ENCODE measurements at regions not wholly inside any gene's neighbourhood (a gene's known extent, or its start where the extent isn't known, plus 50 kb on each side); places are given as distances from the start of the nearest gene placed in this dataset.
A peak's percentile ranks its signal among the peaks of the same experiment; 100 is the strongest.
"Not testable (repeated sequence)": the region's sequence is repeated elsewhere in the genome, so short reads cannot be mapped to it uniquely, and the experiment has no call there.

- 64% methylated on average over 1 of the region's 1 CpG for WGBS (ENCODE audit: insufficient coverage)
- no peaks in the 10 kb centered on the region for H3K9me3 ChIP-seq (ENCODE audit: control insufficient read depth, insufficient read depth, low read length)
- no peaks in the 10 kb centered on the region for H3K27me3 ChIP-seq (ENCODE audit: control insufficient read depth, insufficient read depth, low read length)
- H3K4me1 ChIP-seq (ENCODE audit: control insufficient read depth, insufficient read depth, low read length), result no peaks in the 10 kb centered on the region
- DNase-seq (ENCODE audit: low read depth in 4 of 6, low spot score in 6 of 6), result peak in 4 of 6 donors; percentile 6 to 77 (median 12)
- no peak overlapping the region for H3K4me3 ChIP-seq (ENCODE audit: low read depth, low read length)
- H3K27ac ChIP-seq (ENCODE audit: low read depth, low read length), result no peak overlapping the region
- no peaks in the 10 kb centered on the region for H3K36me3 ChIP-seq (ENCODE audit: control insufficient read depth, insufficient read depth, low read length)
These were observed 400.1 kb downstream of the CCDC85A start for GRCh38 chr2:56583796-56584315.

- DNase-seq (ENCODE audit: low read depth in 4 of 6, low spot score in 6 of 6), result no peak
- no peaks in the 10 kb centered on the region for H3K4me1 ChIP-seq (ENCODE audit: control insufficient read depth, insufficient read depth, low read length)
- no peaks in the 10 kb centered on the region for H3K27me3 ChIP-seq (ENCODE audit: control insufficient read depth, insufficient read depth, low read length)
- no peaks in the 10 kb centered on the region for H3K36me3 ChIP-seq (ENCODE audit: control insufficient read depth, insufficient read depth, low read length)
- no CpG with 5 or more reads among the region's 1 CpG for WGBS (ENCODE audit: insufficient coverage)
- no peak overlapping the region for H3K27ac ChIP-seq (ENCODE audit: low read depth, low read length)
- H3K4me3 ChIP-seq (ENCODE audit: low read depth, low read length), result no peak overlapping the region
- no peaks in the 10 kb centered on the region for H3K9me3 ChIP-seq (ENCODE audit: control insufficient read depth, insufficient read depth, low read length)
These were observed 403.7 kb downstream of the CCDC85A start for GRCh38 chr2:56587456-56587855.

- no peaks in the 10 kb centered on the region for H3K4me1 ChIP-seq (ENCODE audit: control insufficient read depth, insufficient read depth, low read length)
- H3K9me3 ChIP-seq (ENCODE audit: control insufficient read depth, insufficient read depth, low read length), result no peaks in the 10 kb centered on the region
- no CpG with 5 or more reads among the region's 1 CpG for WGBS (ENCODE audit: insufficient coverage)
- no peak for DNase-seq (ENCODE audit: low read depth in 4 of 6, low spot score in 6 of 6)
- no peak overlapping the region for H3K4me3 ChIP-seq (ENCODE audit: low read depth, low read length)
- no peak overlapping the region for H3K27ac ChIP-seq (ENCODE audit: low read depth, low read length)
- H3K36me3 ChIP-seq (ENCODE audit: control insufficient read depth, insufficient read depth, low read length), result no peaks in the 10 kb centered on the region
- H3K27me3 ChIP-seq (ENCODE audit: control insufficient read depth, insufficient read depth, low read length), result no peaks in the 10 kb centered on the region
These were observed 405.4 kb downstream of the CCDC85A start for GRCh38 chr2:56589194-56589593.

GRCh38 chr2:56589835-56590234 lies 406.0 kb downstream of the CCDC85A start:
- no peak overlapping the region for H3K27ac ChIP-seq (ENCODE audit: low read depth, low read length)

GRCh38 chr2:56590611-56591010 lies 406.8 kb downstream of the CCDC85A start:
- Histone ChIP-seq H3K4me3 (ENCODE audit: low read depth, low read length) (no peak overlapping the region), H3K4me1 (ENCODE audit: control insufficient read depth, insufficient read depth, low read length) (no peaks in the 10 kb centered on the region), H3K27ac (ENCODE audit: low read depth, low read length) (no peak overlapping the region), H3K36me3 (ENCODE audit: control insufficient read depth, insufficient read depth, low read length) (no peaks in the 10 kb centered on the region), H3K27me3 (ENCODE audit: control insufficient read depth, insufficient read depth, low read length) (no peaks in the 10 kb centered on the region), H3K9me3 (ENCODE audit: control insufficient read depth, insufficient read depth, low read length) (peaks cover 2% of the 10 kb centered on the region)
- no CpG with 5 or more reads among the region's 3 CpGs for WGBS (ENCODE audit: insufficient coverage)
- DNase-seq (ENCODE audit: low read depth in 4 of 6, low spot score in 6 of 6), result no peak

More at GRCh38 chr2:56589835-56590234, 406.0 kb downstream of the CCDC85A start:
- DNase-seq (ENCODE audit: low read depth in 4 of 6, low spot score in 6 of 6), result peak in 2 of 6 donors; percentile 17 to 54
- no peaks in the 10 kb centered on the region for H3K27me3 ChIP-seq (ENCODE audit: control insufficient read depth, insufficient read depth, low read length)
- H3K36me3 ChIP-seq (ENCODE audit: control insufficient read depth, insufficient read depth, low read length), result no peaks in the 10 kb centered on the region
- no peak overlapping the region for H3K4me3 ChIP-seq (ENCODE audit: low read depth, low read length)
- H3K4me1 ChIP-seq (ENCODE audit: control insufficient read depth, insufficient read depth, low read length), result no peaks in the 10 kb centered on the region
- peaks cover 2% of the 10 kb centered on the region for H3K9me3 ChIP-seq (ENCODE audit: control insufficient read depth, insufficient read depth, low read length)

- H3K27ac ChIP-seq (ENCODE audit: low read depth, low read length); DNase-seq (ENCODE audit: low read depth in 4 of 6, low spot score in 6 of 6); H3K27me3 ChIP-seq (ENCODE audit: control insufficient read depth, insufficient read depth, low read length); H3K9me3 ChIP-seq (ENCODE audit: control insufficient read depth, insufficient read depth, low read length); H3K36me3 ChIP-seq (ENCODE audit: control insufficient read depth, insufficient read depth, low read length); H3K4me3 ChIP-seq (ENCODE audit: low read depth, low read length); H3K4me1 ChIP-seq (ENCODE audit: control insufficient read depth, insufficient read depth, low read length): not testable (repeated sequence)
- WGBS (ENCODE audit: insufficient coverage), result 84% methylated on average over 9 of the region's 9 CpGs
These were observed 422.3 kb downstream of the CCDC85A start for GRCh38 chr2:56606086-56606485.

GRCh38 chr2:56613254-56613653 lies 429.5 kb downstream of the CCDC85A start:
- no peaks in the 10 kb centered on the region for H3K9me3 ChIP-seq (ENCODE audit: control insufficient read depth, insufficient read depth, low read length)
- H3K27ac ChIP-seq (ENCODE audit: low read depth, low read length), result no peak overlapping the region
- H3K4me1 ChIP-seq (ENCODE audit: control insufficient read depth, insufficient read depth, low read length), result no peaks in the 10 kb centered on the region
- no peak overlapping the region for H3K4me3 ChIP-seq (ENCODE audit: low read depth, low read length)
- no CpG with 5 or more reads among the region's 1 CpG for WGBS (ENCODE audit: insufficient coverage)
- DNase-seq (ENCODE audit: low read depth in 4 of 6, low spot score in 6 of 6), result no peak
- H3K27me3 ChIP-seq (ENCODE audit: control insufficient read depth, insufficient read depth, low read length), result no peaks in the 10 kb centered on the region
- H3K36me3 ChIP-seq (ENCODE audit: control insufficient read depth, insufficient read depth, low read length), result no peaks in the 10 kb centered on the region

- no peak for DNase-seq (ENCODE audit: low read depth in 4 of 6, low spot score in 6 of 6)
- no CpG with 5 or more reads among the region's 1 CpG for WGBS (ENCODE audit: insufficient coverage)
- Histone ChIP-seq H3K36me3 (ENCODE audit: control insufficient read depth, insufficient read depth, low read length) (no peaks in the 10 kb centered on the region), H3K4me3 (ENCODE audit: low read depth, low read length) (no peak overlapping the region), H3K9me3 (ENCODE audit: control insufficient read depth, insufficient read depth, low read length) (no peaks in the 10 kb centered on the region), H3K4me1 (ENCODE audit: control insufficient read depth, insufficient read depth, low read length) (no peaks in the 10 kb centered on the region), H3K27me3 (ENCODE audit: control insufficient read depth, insufficient read depth, low read length) (no peaks in the 10 kb centered on the region), H3K27ac (ENCODE audit: low read depth, low read length) (no peak overlapping the region)
These were observed 430.1 kb downstream of the CCDC85A start for GRCh38 chr2:56613920-56614319.

- no peak for DNase-seq (ENCODE audit: low read depth in 4 of 6, low spot score in 6 of 6)
These were observed 432.0 kb downstream of the CCDC85A start for GRCh38 chr2:56615760-56616159.

GRCh38 chr2:56624181-56624580 lies 440.4 kb downstream of the CCDC85A start:
- WGBS (ENCODE audit: insufficient coverage), result 91% methylated on average over 1 of the region's 1 CpG
- peaks cover 2% of the 10 kb centered on the region for H3K9me3 ChIP-seq (ENCODE audit: control insufficient read depth, insufficient read depth, low read length)
- no peak overlapping the region for H3K27ac ChIP-seq (ENCODE audit: low read depth, low read length)

More at GRCh38 chr2:56615760-56616159, 432.0 kb downstream of the CCDC85A start:
- no peaks in the 10 kb centered on the region for H3K9me3 ChIP-seq (ENCODE audit: control insufficient read depth, insufficient read depth, low read length)
- no peaks in the 10 kb centered on the region for H3K27me3 ChIP-seq (ENCODE audit: control insufficient read depth, insufficient read depth, low read length)
- 58% methylated on average over 3 of the region's 3 CpGs for WGBS (ENCODE audit: insufficient coverage)
- H3K4me1 ChIP-seq (ENCODE audit: control insufficient read depth, insufficient read depth, low read length), result no peaks in the 10 kb centered on the region
- H3K4me3 ChIP-seq (ENCODE audit: low read depth, low read length), result no peak overlapping the region
- no peak overlapping the region for H3K27ac ChIP-seq (ENCODE audit: low read depth, low read length)
- H3K36me3 ChIP-seq (ENCODE audit: control insufficient read depth, insufficient read depth, low read length), result no peaks in the 10 kb centered on the region

More at GRCh38 chr2:56624181-56624580, 440.4 kb downstream of the CCDC85A start:
- no peaks in the 10 kb centered on the region for H3K27me3 ChIP-seq (ENCODE audit: control insufficient read depth, insufficient read depth, low read length)
- H3K36me3 ChIP-seq (ENCODE audit: control insufficient read depth, insufficient read depth, low read length), result no peaks in the 10 kb centered on the region
- H3K4me3 ChIP-seq (ENCODE audit: low read depth, low read length), result no peak overlapping the region
- no peaks in the 10 kb centered on the region for H3K4me1 ChIP-seq (ENCODE audit: control insufficient read depth, insufficient read depth, low read length)
- no peak for DNase-seq (ENCODE audit: low read depth in 4 of 6, low spot score in 6 of 6)

All from spinal cord (tissue), 9 donors.